Tibial artery (tissue), 4 donors: ENCODE measurements at regions not wholly inside any gene's neighbourhood (a gene's known extent, or its start where the extent isn't known, plus 50 kb on each side); places are given as distances from the start of the nearest gene placed in this dataset.

ENCODE experiments used
- DNase-seq, 2 donors: peaks; one replicate each; pipeline ENCODE4 v3.0.0-alpha.2; 2019
- H3K27ac ChIP-seq, 2 donors: fragments of 200-600 bp; sonication (generic) in 1 of 2; 1 replicate in 1 of 2; 2 replicates in 1 of 2; pipeline ENCODE4 v1.5.1; 2018 to 2019; ENCODE audit warnings: mild to moderate bottlenecking in 1 of 2
- H3K27me3 ChIP-seq, 2 donors: fragments of 200-600 bp; sonication (generic) in 1 of 2; one replicate each; pipeline versions ENCODE4 v1.5.1 to v1.6.0; 2016 to 2019
- H3K36me3 ChIP-seq, 3 donors: fragments of 200-600 bp; sonication (generic) in 2 of 3; one replicate each; pipeline ENCODE4 v1.5.1; 2016 to 2019; ENCODE audit warnings: mild to moderate bottlenecking in 2 of 3
- H3K4me1 ChIP-seq, 4 donors: fragments of 200-600 bp; sonication (generic) in 2 of 4; 1 replicate in 3 of 4; 2 replicates in 1 of 4; pipeline ENCODE4 v1.5.1; 2016 to 2019
- H3K4me3 ChIP-seq, 2 donors: fragments of 200-600 bp; sonication (generic) in 1 of 2; 1 replicate in 1 of 2; 2 replicates in 1 of 2; pipeline ENCODE4 v1.5.1; 2018 to 2019; ENCODE audit warnings: mild to moderate bottlenecking in 2 of 2
- H3K9me3 ChIP-seq, 3 donors: fragments of 200-600 bp; sonication (generic) in 1 of 3; one replicate each; pipeline ENCODE4 v1.5.1; 2016 to 2019
- intact Hi-C: fragments of 100-400 bp; cut with DNase I; formaldehyde crosslinking; loops from one replicate; pipeline ENCODE4 v1.15.0; 2023; ENCODE audit warnings: low total_unique reads
- TF ChIP-seq, protein P1 (sequence below), 2 experiments: fragments of 200-600 bp in 1 of 2; fragments of 450-650 bp in 1 of 2; IDR thresholded peaks; one replicate each; pipeline ENCODE4 v1.5.1; 2017 to 2019; ENCODE audit warnings: antibody characterized with exemption in 2 of 2, mild to moderate bottlenecking in 1 of 2, moderate library complexity in 1 of 2

DNA sequence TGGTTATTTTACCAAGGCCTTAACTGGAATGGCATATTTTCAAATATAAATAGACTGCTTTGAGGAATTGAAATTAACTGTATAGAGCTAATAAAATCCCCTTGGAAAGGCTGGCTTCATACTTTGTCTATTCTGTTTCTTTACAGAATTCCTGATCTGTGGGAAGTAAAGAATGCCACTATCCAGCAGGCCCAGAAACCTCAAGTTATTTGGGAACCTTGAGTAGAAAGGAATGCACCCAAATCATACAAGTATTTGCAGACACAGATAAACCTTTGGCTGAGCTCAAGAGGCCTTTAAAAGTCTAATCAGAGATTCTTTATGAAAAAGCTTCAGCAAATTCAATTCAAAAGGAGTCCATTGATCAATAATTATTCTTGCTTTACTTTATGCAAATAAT is 975.7 kb upstream of the PABPC4L start:
- Histone ChIP-seq H3K36me3 (no peaks in the 10 kb centered on the region), H3K27me3 (no peaks in the 10 kb centered on the region), H3K27ac (no peak overlapping the region), H3K4me3 (no peak overlapping the region), H3K9me3 (no peaks in the 10 kb centered on the region), H3K4me1 (no peaks in the 10 kb centered on the region)
- TF ChIP-seq, protein P1, sequence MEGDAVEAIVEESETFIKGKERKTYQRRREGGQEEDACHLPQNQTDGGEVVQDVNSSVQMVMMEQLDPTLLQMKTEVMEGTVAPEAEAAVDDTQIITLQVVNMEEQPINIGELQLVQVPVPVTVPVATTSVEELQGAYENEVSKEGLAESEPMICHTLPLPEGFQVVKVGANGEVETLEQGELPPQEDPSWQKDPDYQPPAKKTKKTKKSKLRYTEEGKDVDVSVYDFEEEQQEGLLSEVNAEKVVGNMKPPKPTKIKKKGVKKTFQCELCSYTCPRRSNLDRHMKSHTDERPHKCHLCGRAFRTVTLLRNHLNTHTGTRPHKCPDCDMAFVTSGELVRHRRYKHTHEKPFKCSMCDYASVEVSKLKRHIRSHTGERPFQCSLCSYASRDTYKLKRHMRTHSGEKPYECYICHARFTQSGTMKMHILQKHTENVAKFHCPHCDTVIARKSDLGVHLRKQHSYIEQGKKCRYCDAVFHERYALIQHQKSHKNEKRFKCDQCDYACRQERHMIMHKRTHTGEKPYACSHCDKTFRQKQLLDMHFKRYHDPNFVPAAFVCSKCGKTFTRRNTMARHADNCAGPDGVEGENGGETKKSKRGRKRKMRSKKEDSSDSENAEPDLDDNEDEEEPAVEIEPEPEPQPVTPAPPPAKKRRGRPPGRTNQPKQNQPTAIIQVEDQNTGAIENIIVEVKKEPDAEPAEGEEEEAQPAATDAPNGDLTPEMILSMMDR (IDR thresholded peaks at IDR 0.05), result no peak
- intact Hi-C loops, result no loop called here
- DNase-seq, result no peak

DNA sequence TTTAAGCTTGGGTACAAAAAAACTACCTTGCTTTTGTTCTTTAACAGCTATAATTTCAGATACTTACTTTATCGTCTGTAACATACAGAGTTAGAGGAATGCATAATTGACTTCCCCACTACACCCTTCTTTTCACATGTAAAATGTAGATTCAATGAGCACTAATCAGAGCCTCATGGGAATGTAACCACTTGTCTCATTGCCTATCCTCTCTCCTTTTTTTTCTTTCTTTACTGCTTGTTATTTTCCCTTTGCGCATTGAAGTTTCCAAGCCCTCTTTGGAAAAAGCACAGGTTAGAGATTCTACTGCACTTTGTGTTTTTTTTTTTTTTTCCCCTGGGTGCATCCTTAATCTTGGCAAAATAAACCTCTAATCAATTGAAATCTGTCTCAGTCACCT is 965.1 kb upstream of the PABPC4L start:
- no peaks in the 10 kb centered on the region for H3K9me3 ChIP-seq
- intact Hi-C loops, result no loop called here
- TF ChIP-seq, protein P1 (IDR thresholded peaks at IDR 0.05), result no peak

DNA sequence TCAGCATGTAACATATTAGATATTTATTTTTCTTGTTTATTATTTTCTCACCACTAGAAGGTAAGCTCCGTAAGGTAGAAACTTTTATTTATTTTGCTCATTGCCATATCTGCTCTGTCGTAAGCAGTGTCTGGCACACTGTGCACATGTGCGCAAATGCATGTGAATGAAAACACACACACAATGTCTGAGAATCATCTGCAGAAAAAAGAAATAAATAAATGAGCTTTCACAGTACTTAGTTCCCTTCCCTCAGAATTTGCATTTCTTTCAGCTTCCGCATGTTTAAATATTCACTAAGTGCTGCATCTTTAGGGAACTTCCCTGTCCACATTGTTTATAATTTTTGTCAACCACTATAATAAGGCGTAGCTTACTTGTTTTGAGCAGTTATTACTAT is 963.0 kb upstream of the PABPC4L start:
- Histone ChIP-seq H3K4me1 (no peaks in the 10 kb centered on the region), H3K4me3 (no peak overlapping the region), H3K36me3 (no peaks in the 10 kb centered on the region), H3K9me3 (no peaks in the 10 kb centered on the region), H3K27me3 (no peaks in the 10 kb centered on the region), H3K27ac (no peak overlapping the region)
- intact Hi-C loops, result no loop called here
- DNase-seq, result no peak
- TF ChIP-seq, protein P1 (IDR thresholded peaks at IDR 0.05), result no peak

More for the DNA sequence above, 965.1 kb upstream of the PABPC4L start:
- Histone ChIP-seq H3K27me3 (no peaks in the 10 kb centered on the region), H3K4me3 (no peak overlapping the region), H3K27ac (no peak overlapping the region), H3K36me3 (no peaks in the 10 kb centered on the region), H3K4me1 (no peaks in the 10 kb centered on the region)
- no peak for DNase-seq

DNA sequence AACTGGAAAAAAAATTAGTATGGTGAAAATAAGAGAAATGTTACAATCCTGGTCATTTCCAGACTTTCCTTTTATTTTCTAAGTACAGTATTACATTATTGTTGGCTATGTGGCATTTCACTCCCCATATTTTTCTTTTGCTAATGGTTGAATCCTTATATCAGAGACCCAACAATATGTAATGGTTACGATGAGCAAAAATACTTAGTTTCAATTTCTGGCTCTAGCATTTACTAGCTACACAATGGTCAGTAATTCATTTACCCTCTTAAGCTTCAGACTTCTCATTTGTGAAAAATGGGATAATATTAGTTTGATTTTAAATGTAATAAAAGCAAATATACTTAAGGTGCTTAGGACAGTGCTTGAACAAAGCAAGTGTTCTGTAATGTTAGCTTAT is 942.9 kb upstream of the PABPC4L start:
- DNase-seq, result no peak
- no peak overlapping the region for H3K4me3 ChIP-seq
- intact Hi-C loops, result no loop called here
- no peaks in the 10 kb centered on the region for H3K27me3 ChIP-seq
- H3K4me1 ChIP-seq, result no peaks in the 10 kb centered on the region
- H3K36me3 ChIP-seq, result no peaks in the 10 kb centered on the region
- TF ChIP-seq, protein P1 (IDR thresholded peaks at IDR 0.05), result no peak
- no peaks in the 10 kb centered on the region for H3K9me3 ChIP-seq
- H3K27ac ChIP-seq, result no peak overlapping the region

DNA sequence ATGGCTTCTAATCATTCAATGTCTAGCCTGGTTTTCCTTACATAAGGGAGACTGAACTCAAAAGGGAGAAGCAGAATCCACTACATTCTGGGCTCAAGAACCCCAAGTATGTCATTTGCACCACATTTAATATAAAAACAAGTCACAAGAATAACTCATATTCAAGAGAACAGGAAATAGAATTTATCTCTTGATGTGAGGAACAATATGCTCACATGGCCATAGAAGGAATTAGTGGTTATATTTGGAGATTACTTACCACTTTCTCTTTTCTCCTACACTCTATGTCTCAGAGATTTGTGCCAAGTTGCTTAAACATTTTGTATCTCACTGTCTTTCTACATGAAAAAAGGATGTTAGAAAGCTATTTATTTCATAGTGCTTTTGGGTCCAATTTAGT is 922.6 kb upstream of the PABPC4L start:
- no peaks in the 10 kb centered on the region for H3K36me3 ChIP-seq
- no peaks in the 10 kb centered on the region for H3K4me1 ChIP-seq
- DNase-seq, result no peak
- H3K9me3 ChIP-seq, result no peaks in the 10 kb centered on the region
- TF ChIP-seq, protein P1 (IDR thresholded peaks at IDR 0.05), result no peak
- no peak overlapping the region for H3K27ac ChIP-seq
- intact Hi-C loops, result no loop called here
- H3K27me3 ChIP-seq, result no peaks in the 10 kb centered on the region
- H3K4me3 ChIP-seq, result no peak overlapping the region

DNA sequence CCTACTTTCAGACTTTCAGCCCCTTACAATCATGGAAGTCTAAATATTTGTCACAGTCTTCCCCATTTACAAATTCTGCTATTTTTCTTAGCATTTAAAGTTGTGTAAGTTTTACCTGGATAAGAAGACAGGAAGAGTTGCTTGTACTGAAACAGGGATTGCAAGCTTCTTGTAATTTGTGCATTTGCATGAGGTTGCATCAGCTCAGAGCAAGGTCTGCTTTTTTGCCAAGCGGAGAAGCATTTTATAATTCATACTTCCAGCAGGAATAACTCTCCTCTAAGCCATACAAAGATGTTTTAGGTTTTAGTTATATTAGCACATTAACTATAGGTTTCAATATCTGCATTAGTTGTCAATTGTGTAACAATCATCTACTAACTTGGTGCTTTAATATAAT is 922.0 kb upstream of the PABPC4L start:
- Histone ChIP-seq H3K9me3 (no peaks in the 10 kb centered on the region), H3K36me3 (no peaks in the 10 kb centered on the region), H3K27me3 (no peaks in the 10 kb centered on the region), H3K27ac (no peak overlapping the region), H3K4me1 (no peaks in the 10 kb centered on the region), H3K4me3 (no peak overlapping the region)
- DNase-seq, result no peak
- intact Hi-C loops, result no loop called here
- TF ChIP-seq, protein P1 (IDR thresholded peaks at IDR 0.05), result no peak
